ENCODE measurements at regions not wholly inside any gene's neighbourhood (a gene's known extent, or its start where the extent isn't known, plus 50 kb on each side); places are given as distances from the start of the nearest gene placed in this dataset.
"Not testable (repeated sequence)": the region's sequence is repeated elsewhere in the genome, so short reads cannot be mapped to it uniquely, and the experiment has no call there.

DNA sequence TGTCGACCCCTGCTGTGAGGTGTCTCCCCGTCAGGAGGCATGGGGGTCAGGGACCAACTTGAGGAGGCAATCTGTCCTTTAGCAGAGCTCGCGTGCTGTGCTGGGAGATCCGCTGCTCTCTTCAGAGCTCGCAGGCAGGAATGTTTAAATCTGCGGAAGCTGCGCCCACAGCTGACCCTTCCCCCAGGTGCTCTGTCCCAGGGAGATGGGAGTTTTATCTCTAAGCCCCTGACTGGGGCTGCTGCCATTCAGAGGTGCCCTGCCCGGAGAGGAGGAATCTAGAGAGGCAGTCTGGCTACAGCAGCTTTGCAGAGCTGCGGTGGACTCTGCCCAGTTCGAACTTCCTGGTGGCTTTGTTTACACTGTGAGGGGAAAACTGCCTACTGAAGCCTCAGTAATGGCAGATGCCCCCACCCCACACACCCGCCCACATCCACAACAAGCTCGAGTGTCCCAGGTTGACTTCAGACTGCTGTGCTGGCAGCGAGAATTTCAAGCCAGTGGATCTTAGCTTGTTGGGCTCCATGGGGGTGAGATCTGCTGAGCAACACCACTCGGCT lies 133.1 kb downstream of the CENPC start:
- DNase-seq: not testable (repeated sequence)

- no peak for DNase-seq
These were observed 142.0 kb downstream of the CENPC start for GRCh38 chr4:67403342-67403741.

DNA sequence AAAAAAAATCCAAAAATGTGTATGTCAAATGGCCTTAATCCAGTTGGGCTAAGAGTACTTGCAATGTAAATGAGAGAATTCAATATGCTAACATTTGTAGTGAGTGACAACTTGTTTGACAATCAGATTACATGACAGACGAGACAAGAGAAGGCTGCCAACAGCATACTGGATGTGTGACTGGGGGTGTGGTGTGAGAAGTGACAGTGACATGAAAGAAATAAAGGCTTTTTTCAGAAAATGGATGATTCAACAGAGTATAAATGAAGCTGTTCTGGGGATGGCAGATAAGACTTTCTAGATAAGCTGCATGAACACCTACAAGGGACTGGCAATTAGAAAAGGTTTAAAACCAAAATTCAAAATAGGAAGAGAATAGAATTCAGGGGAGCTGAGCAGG lies 143.4 kb downstream of the CENPC start:
- peak in 2 of 58 donors; percentile 4 to 40 for DNase-seq

GRCh38 chr4:67397931-67398330 lies 147.4 kb downstream of the CENPC start:
- DNase-seq: no peak

- peak in 1 of 58 donors; percentile 5 for DNase-seq
These were observed 148.3 kb downstream of the CENPC start for GRCh38 chr4:67397031-67397430.

DNA sequence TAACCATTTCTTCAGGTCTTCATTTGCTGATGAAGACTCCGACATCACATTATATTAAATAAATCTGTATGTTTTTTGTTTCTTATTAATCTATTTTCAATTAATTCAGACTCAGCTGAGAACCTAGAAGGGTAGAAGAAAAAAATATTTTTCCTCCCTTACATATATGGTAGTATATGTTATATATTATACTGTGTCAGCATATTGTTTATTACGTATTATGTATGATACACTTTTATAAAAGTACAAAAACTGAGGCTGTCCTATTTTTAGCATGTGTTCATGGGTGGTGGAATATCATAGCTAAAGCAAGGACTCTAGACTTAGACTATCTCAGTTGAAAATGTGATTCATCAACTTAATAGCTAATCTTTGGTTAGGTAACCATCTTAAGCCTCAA lies 149.3 kb downstream of the CENPC start:
- DNase-seq: no peak

DNA sequence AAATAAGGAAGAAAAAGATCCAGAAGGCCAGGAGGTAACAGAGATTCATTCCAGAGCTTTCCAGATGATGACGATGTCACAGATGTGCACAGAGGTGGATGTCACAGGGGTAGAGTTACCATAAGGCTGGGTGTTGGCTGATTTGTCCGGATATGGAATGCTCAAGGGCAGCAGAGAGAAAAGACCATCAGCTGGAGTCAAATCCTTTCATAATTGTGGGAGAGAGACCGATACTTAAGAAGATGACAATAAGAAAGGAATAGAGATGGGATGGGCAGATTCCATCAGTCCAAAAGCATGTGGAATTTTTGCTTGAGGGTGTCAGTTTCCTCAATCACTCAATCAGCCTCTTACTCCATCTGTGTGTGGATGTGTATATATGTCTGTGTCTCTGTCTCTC lies 150.4 kb downstream of the CENPC start:
- no peak for DNase-seq

GRCh38 chr4:67393699-67394281 lies 151.5 kb downstream of the CENPC start:
- peak in 4 of 58 donors; percentile 1 to 17 (median 6) for DNase-seq

DNA sequence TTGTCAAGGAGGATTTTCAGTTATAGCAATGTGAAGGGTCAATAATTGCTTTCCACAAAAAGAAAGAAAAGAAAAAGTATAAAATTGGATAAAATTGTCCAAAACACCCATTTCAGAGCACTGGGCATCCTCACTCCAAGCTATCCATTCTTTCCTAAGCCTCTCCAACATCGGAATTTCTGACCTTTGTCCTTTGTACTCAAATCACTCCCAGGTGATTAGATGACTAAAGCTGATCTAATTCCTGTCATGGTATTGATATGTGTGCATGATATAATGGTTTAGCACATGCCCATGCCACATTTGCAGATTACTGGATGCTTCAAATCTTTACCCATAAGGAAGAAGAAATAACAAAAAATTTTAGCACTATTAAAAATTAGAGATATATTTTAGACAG lies 152.3 kb downstream of the CENPC start:
- no peak for DNase-seq

GRCh38 chr4:67381406-67381804 lies 163.9 kb downstream of the CENPC start:
- DNase-seq: not testable (repeated sequence)

GRCh38 chr4:67380702-67381405 lies 164.4 kb downstream of the CENPC start:
- not testable (repeated sequence) for DNase-seq

- no peak for DNase-seq
These were observed 165.1 kb downstream of the CENPC start for GRCh38 chr4:67380154-67380553.

DNA sequence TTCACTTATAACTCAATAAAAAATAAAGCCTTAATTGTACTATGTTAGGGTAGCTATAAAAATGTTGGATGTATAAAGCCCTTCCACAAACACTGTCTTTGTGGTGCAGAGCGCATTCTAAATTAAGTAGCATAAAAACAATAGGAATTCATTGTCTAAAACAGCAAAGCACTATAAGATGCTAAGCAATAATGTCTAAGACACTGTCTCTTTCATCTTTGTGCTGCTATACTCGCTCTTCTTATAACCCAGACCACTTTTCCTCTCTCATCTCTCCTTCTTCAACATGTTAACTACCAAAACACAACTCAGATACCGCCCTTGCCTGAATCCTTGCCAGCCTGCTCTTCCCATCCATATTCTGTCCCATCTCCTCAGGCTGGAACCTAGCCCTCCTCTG lies 170.0 kb downstream of the CENPC start:
- peak in 1 of 58 donors; percentile 11 for DNase-seq

DNA sequence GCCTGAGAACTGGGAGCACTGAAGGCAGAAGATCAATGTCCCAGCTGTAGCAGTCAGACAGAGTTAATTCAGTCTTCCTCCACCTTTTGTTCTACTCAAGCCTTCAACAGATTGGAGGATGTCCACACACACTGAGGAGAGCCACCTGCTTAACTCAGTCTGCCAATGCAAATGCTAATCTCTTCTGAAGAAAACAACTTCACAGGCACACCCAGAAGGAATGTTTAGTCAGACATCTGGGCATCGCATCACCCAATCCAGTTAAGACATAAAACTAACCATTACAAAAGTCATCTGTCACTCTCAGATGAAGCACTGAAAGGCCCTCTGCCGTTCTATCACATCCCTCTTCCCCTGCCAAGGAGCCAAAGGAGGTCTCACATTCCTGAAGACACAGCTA lies 173.7 kb downstream of the CENPC start:
- no peak for DNase-seq

GRCh38 chr4:67366311-67366861 lies 178.9 kb downstream of the CENPC start:
- DNase-seq: no peak

DNA sequence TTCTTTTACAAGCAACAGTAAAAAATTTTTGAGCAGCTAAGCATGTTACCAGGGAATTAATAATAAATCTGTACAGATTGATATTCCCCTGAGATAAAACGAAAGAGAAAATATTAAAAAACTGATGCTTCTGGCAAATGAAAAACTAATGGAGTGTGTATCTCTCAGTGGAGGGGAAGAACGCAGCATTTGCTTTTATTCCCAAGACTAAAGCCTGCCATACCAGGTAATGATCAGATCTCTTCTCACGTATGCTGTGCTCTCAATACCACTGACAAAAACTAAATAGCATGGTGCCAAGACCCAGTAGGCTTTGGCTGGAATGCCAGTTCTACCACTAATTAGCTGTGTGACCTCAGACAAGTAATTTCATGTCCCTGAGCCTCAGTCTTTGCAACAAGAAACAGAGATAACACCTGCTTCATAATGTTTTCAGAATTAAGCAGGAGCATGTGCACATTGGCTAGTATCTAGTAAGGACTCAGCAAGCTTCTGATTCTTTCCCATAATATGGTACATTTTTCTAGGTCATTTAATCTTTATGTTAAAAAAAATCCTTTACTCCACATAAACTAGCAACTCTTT lies 179.6 kb downstream of the CENPC start:
- DNase-seq: no peak

DNA sequence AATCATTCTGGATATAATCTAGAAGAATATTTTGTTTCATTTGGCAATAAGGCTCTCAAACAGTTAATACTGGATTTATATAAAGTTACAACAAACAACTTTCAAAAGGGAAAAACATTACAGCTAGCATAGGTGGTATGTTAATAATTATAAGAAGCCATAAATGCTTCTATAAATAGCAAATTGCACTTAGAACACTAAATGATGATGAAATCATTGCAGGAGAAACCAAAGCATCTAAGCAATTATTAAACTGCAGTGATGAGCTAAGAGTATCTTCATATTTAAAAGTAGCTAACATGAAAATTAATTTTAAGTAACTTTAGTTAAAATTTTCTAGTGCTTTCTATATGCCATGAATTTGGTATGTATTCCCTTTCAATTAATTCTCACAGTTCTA lies 189.5 kb downstream of the CENPC start:
- no peak for DNase-seq

GRCh38 chr4:67346654-67347053 lies 198.6 kb downstream of the CENPC start:
- no peak for DNase-seq

GRCh38 chr4:67344594-67345380 lies 200.5 kb downstream of the CENPC start:
- DNase-seq: no peak

- no peak for DNase-seq
These were observed 202.1 kb downstream of the CENPC start for GRCh38 chr4:67343199-67343598.

DNA sequence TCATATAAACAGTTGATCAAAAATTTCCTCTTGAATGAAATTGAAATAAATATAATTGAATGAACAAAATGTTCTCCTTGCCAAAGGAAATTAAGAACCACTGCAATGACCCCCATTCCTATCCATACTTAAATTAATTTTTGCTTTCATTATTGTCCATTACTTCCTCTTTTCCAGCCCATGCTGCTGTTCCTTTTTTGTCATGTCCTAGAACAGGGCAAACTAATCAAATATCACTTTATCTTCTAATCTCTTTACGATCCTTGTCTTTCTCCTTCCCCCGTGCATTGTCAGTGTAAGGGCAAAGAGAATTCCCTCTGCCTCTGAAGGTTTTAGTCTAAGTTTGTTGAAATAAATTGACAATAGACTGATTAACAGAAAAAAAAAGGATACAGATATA lies 203.0 kb downstream of the CENPC start:
- no peak for DNase-seq

Measured in anterior cingulate cortex (tissue), 58 donors.